ENCODE measurements at regions not wholly inside any gene's neighbourhood (a gene's known extent, or its start where the extent isn't known, plus 50 kb on each side); places are given as distances from the start of the nearest gene placed in this dataset.
"Not testable (repeated sequence)": the region's sequence is repeated elsewhere in the genome, so short reads cannot be mapped to it uniquely, and the experiment has no call there.

GRCh38 chr4:128688033-128688721 is 121.3 kb upstream of the JADE1 start:
- no peak for DNase-seq

GRCh38 chr4:128686810-128687209 is 122.7 kb upstream of the JADE1 start:
- no peak for DNase-seq

GRCh38 chr4:128686032-128686465 is 123.5 kb upstream of the JADE1 start:
- DNase-seq, result no peak

GRCh38 chr4:128684016-128684415 is 125.5 kb upstream of the JADE1 start:
- no peak for DNase-seq

GRCh38 chr4:128682942-128683666 is 126.4 kb upstream of the JADE1 start:
- DNase-seq, result no peak

- no peak for DNase-seq
These were observed 133.4 kb upstream of the JADE1 start for GRCh38 chr4:128676095-128676494.

- DNase-seq, result no peak
These were observed 134.4 kb upstream of the JADE1 start for GRCh38 chr4:128675083-128675482.

- not testable (repeated sequence) for DNase-seq
These were observed 136.3 kb upstream of the JADE1 start for GRCh38 chr4:128673159-128673558.

GRCh38 chr4:128672596-128672995 is 136.9 kb upstream of the JADE1 start:
- DNase-seq, result not testable (repeated sequence)

- DNase-seq, result no peak
These were observed 139.0 kb upstream of the JADE1 start for GRCh38 chr4:128670513-128670912.

GRCh38 chr4:128668566-128668965 is 140.9 kb upstream of the JADE1 start:
- DNase-seq, result no peak

GRCh38 chr4:128665514-128665913 is 144.0 kb upstream of the JADE1 start:
- no peak for DNase-seq

GRCh38 chr4:128663325-128663724 is 146.2 kb upstream of the JADE1 start:
- no peak for DNase-seq

GRCh38 chr4:128661479-128661878 is 148.0 kb upstream of the JADE1 start:
- DNase-seq, result no peak

- no peak for DNase-seq
These were observed 148.9 kb upstream of the JADE1 start for GRCh38 chr4:128660361-128661215.

- no peak for DNase-seq
These were observed 151.3 kb upstream of the JADE1 start for GRCh38 chr4:128658214-128658631.

GRCh38 chr4:128657638-128658037 is 151.9 kb upstream of the JADE1 start:
- DNase-seq, result no peak

GRCh38 chr4:128654465-128654864 is 155.0 kb upstream of the JADE1 start:
- DNase-seq, result no peak

GRCh38 chr4:128653527-128654444 is 155.7 kb upstream of the JADE1 start:
- DNase-seq, result no peak

- no peak for DNase-seq
These were observed 159.8 kb upstream of the JADE1 start for GRCh38 chr4:128649575-128650205.

- DNase-seq, result no peak
These were observed 160.3 kb upstream of the JADE1 start for GRCh38 chr4:128649161-128649560.

- DNase-seq, result no peak
These were observed 161.5 kb upstream of the JADE1 start for GRCh38 chr4:128648021-128648420.

All from activated CD4-positive, CD25-positive, alpha-beta regulatory T cell treated with anti-CD3 and anti-CD28 coated beads, Interleukin-2, amount 50 U/mL, for 72 hours (primary cell).